NCI-H128 (cell line): ENCODE measurements at regions not wholly inside any gene's neighbourhood (a gene's known extent, or its start where the extent isn't known, plus 50 kb on each side); places are given as distances from the start of the nearest gene placed in this dataset.
A peak's percentile ranks its signal among the peaks of the same experiment; 100 is the strongest.
"Not testable (repeated sequence)": the region's sequence is repeated elsewhere in the genome, so short reads cannot be mapped to it uniquely, and the experiment has no call there.

Source experiments
- DNase-seq: peaks from one replicate; lab custom pipeline; 2025; ENCODE audit not compliant: unreplicated experiment; lab: John Stamatoyannopoulos, UW

GRCh38 chr15:92751528-92751927 is 96.0 kb upstream of the FAM174B start:
- DNase-seq = no peak

GRCh38 chr15:92753591-92753990 is 98.0 kb upstream of the FAM174B start:
- no peak for DNase-seq

GRCh38 chr15:92763459-92763858 is 107.9 kb upstream of the FAM174B start:
- no peak for DNase-seq

GRCh38 chr15:92768131-92768530 is 112.6 kb upstream of the FAM174B start:
- DNase-seq = not testable (repeated sequence)

- DNase-seq = no peak
Observed at GRCh38 chr15:92770641-92771040, 115.1 kb upstream of the FAM174B start.

- DNase-seq = no peak
Observed at GRCh38 chr15:92772061-92772460, 116.5 kb upstream of the FAM174B start.

GRCh38 chr15:92772626-92773244 is 117.2 kb upstream of the FAM174B start:
- no peak for DNase-seq

- DNase-seq = no peak
Observed at GRCh38 chr15:92773340-92773739, 117.8 kb upstream of the FAM174B start.

GRCh38 chr15:92779874-92780273 is 120.2 kb upstream of the CHD2 start:
- no peak for DNase-seq

GRCh38 chr15:92780843-92781242 is 119.3 kb upstream of the CHD2 start:
- no peak for DNase-seq

- DNase-seq = no peak
Observed at GRCh38 chr15:92781925-92782453, 118.1 kb upstream of the CHD2 start.

GRCh38 chr15:92787116-92787515 is 113.0 kb upstream of the CHD2 start:
- DNase-seq = no peak

GRCh38 chr15:92788196-92788595 is 111.9 kb upstream of the CHD2 start:
- no peak for DNase-seq

GRCh38 chr15:92788793-92789192 is 111.3 kb upstream of the CHD2 start:
- not testable (repeated sequence) for DNase-seq

GRCh38 chr15:92796161-92796611 is 103.9 kb upstream of the CHD2 start:
- DNase-seq = no peak

- DNase-seq = peak; percentile 53
Observed at GRCh38 chr15:92797168-92798052, 102.7 kb upstream of the CHD2 start.

- no peak for DNase-seq
Observed at GRCh38 chr15:92800013-92800412, 100.1 kb upstream of the CHD2 start.

- DNase-seq = not testable (repeated sequence)
Observed at GRCh38 chr15:92800416-92801055, 99.6 kb upstream of the CHD2 start.

GRCh38 chr15:92801056-92801773 is 98.9 kb upstream of the CHD2 start:
- DNase-seq = not testable (repeated sequence)

- DNase-seq = no peak
Observed at GRCh38 chr15:92801774-92802464, 98.2 kb upstream of the CHD2 start.
